ENCODE measurements at regions not wholly inside any gene's neighbourhood (a gene's known extent, or its start where the extent isn't known, plus 50 kb on each side); places are given as distances from the start of the nearest gene placed in this dataset.
"Not testable (repeated sequence)": the region's sequence is repeated elsewhere in the genome, so short reads cannot be mapped to it uniquely, and the experiment has no call there.

DNA sequence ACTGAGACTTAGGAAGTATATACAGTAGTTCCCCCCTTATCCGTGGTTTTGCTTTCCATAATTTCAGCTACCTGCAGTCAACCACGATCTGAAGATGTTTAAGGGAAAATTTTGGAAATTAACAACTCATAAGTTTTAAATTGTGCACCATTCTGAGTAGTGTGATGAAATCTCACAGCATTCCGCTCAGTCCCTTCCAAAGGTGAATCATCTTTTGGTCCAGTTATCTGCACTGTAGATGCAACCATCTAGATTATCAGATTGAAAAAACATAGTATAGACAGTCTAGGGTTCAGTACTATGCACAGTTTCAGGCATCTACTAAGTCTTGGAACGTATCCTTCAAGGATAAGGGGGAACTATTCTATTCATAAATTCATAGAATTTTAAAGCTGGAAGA, 109.0 kb downstream of the ANXA3 start:
- Histone ChIP-seq H3K4me1 (ENCODE audit: control insufficient read depth in 3 of 3, insufficient read depth in 2 of 3, low read depth in 1 of 3, low read length in 2 of 3) (peaks cover 0 to 36% (median 3%) of the 10 kb centered on the region in 3 donors), H3K27me3 (ENCODE audit: control insufficient read depth in 3 of 3, insufficient read depth in 3 of 3, low read length in 3 of 3) (no peaks in the 10 kb centered on the region), H3K36me3 (ENCODE audit: control insufficient read depth in 3 of 3, insufficient read depth in 2 of 3, low read depth in 1 of 3, low read length in 3 of 3) (no peaks in the 10 kb centered on the region), H3K27ac (ENCODE audit: low read depth in 1 of 3, low read length in 2 of 3) (no peak overlapping the region), H3K9me3 (ENCODE audit: control insufficient read depth in 2 of 2, insufficient read depth in 1 of 2, low read depth in 1 of 2, low read length in 1 of 2) (no peaks in the 10 kb centered on the region), H3K4me3 (ENCODE audit: low read depth in 1 of 3, low read length in 3 of 3) (no peak overlapping the region)
- 87 to 93% (median 92%) methylated on average over 4 of the region's 4 CpGs for WGBS, 3 donors
- DNase-seq (no peak), FAIRE-seq (no peak)

- DNase-seq = no peak
- 86 to 98% (median 94%) methylated on average over 3 of the region's 3 CpGs for WGBS, 3 donors
- Histone ChIP-seq H3K9me3 (ENCODE audit: control insufficient read depth in 2 of 2, insufficient read depth in 1 of 2, low read depth in 1 of 2, low read length in 1 of 2) (no peaks in the 10 kb centered on the region), H3K4me3 (ENCODE audit: low read depth in 1 of 3, low read length in 3 of 3) (no peak overlapping the region), H3K27ac (ENCODE audit: low read depth in 1 of 3, low read length in 2 of 3) (peak overlapping the region in 1 of 3 donors; percentile 66), H3K36me3 (ENCODE audit: control insufficient read depth in 3 of 3, insufficient read depth in 2 of 3, low read depth in 1 of 3, low read length in 3 of 3) (no peaks in the 10 kb centered on the region), H3K4me1 (ENCODE audit: control insufficient read depth in 3 of 3, insufficient read depth in 2 of 3, low read depth in 1 of 3, low read length in 2 of 3) (peaks cover 0 to 39% (median 3%) of the 10 kb centered on the region in 3 donors), H3K27me3 (ENCODE audit: control insufficient read depth in 3 of 3, insufficient read depth in 3 of 3, low read length in 3 of 3) (no peaks in the 10 kb centered on the region)
- FAIRE-seq = no peak
Observed at GRCh38 chr4:78661086-78661690, 109.6 kb downstream of the ANXA3 start.

- no peaks in the 10 kb centered on the region for H3K9me3 ChIP-seq (ENCODE audit: control insufficient read depth in 2 of 2, insufficient read depth in 1 of 2, low read depth in 1 of 2, low read length in 1 of 2)
- FAIRE-seq (no peak), DNase-seq (peak; percentile 29 to 73)
- 23 to 26% (median 24%) methylated on average over 3 of the region's 3 CpGs for WGBS, 3 donors
- H3K27ac ChIP-seq (ENCODE audit: low read depth in 1 of 3, low read length in 2 of 3) = peak overlapping the region in 2 of 3 donors; percentile 52 to 66
- H3K4me1 ChIP-seq (ENCODE audit: control insufficient read depth in 3 of 3, insufficient read depth in 2 of 3, low read depth in 1 of 3, low read length in 2 of 3) = peaks cover 0 to 39% (median 3%) of the 10 kb centered on the region in 3 donors
- no peak overlapping the region for H3K4me3 ChIP-seq (ENCODE audit: low read depth in 1 of 3, low read length in 3 of 3)
- H3K27me3 ChIP-seq (ENCODE audit: control insufficient read depth in 3 of 3, insufficient read depth in 3 of 3, low read length in 3 of 3) = no peaks in the 10 kb centered on the region
- H3K36me3 ChIP-seq (ENCODE audit: control insufficient read depth in 3 of 3, insufficient read depth in 2 of 3, low read depth in 1 of 3, low read length in 3 of 3) = no peaks in the 10 kb centered on the region
Observed at GRCh38 chr4:78661921-78662521, 110.5 kb downstream of the ANXA3 start.

DNA sequence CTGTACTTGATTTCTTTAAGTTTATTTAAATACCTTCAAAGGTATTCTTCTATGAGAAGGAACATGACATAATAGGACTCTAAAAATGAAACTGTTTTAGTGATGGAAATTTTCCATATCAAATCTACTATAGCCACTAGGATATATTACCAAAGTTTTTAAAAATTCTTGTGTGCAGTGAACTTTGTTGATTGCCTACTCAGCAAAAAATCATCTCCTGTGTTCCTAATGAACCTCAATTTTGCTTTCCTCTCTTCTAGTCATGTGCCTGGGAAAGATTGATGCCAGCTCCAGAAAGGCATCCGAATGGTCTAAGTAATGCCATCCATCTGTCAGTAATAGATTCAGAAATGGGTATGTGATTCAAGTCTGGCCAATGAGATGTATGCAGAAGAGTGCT, 111.1 kb downstream of the ANXA3 start:
- no peaks in the 10 kb centered on the region for H3K9me3 ChIP-seq (ENCODE audit: control insufficient read depth in 2 of 2, insufficient read depth in 1 of 2, low read depth in 1 of 2, low read length in 1 of 2)
- peaks cover 0 to 39% (median 3%) of the 10 kb centered on the region in 3 donors for H3K4me1 ChIP-seq (ENCODE audit: control insufficient read depth in 3 of 3, insufficient read depth in 2 of 3, low read depth in 1 of 3, low read length in 2 of 3)
- no peak overlapping the region for H3K4me3 ChIP-seq (ENCODE audit: low read depth in 1 of 3, low read length in 3 of 3)
- no peaks in the 10 kb centered on the region for H3K27me3 ChIP-seq (ENCODE audit: control insufficient read depth in 3 of 3, insufficient read depth in 3 of 3, low read length in 3 of 3)
- no peak for DNase-seq
- H3K27ac ChIP-seq (ENCODE audit: low read depth in 1 of 3, low read length in 2 of 3) = peak overlapping the region in 1 of 3 donors; percentile 66
- no peaks in the 10 kb centered on the region for H3K36me3 ChIP-seq (ENCODE audit: control insufficient read depth in 3 of 3, insufficient read depth in 2 of 3, low read depth in 1 of 3, low read length in 3 of 3)
- 88 to 100% (median 97%) methylated on average over 1 of the region's 1 CpG for WGBS, 3 donors
- no peak for FAIRE-seq

DNA sequence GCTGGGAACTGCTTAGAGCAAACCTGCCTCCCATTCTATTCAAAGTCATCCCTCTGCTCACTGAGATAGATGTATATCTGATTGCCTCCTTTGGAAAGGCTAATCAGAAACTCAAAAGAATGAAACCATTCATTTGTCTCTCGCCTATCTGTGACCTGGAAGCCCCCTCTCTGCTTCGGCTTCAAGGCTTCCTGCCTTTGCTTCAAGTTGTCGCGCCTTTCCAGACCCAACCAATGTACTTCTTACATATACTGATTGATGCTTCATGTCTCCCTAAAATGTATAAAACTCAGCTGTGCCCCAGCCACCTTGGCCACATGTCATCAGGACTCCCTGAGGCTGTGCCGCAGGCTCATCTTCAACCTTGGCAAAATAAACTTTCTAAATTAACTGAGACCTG, 111.9 kb upstream of the BMP2K start:
- H3K4me1 ChIP-seq (ENCODE audit: control insufficient read depth in 3 of 3, insufficient read depth in 2 of 3, low read depth in 1 of 3, low read length in 2 of 3) = peaks cover 0 to 39% (median 3%) of the 10 kb centered on the region in 3 donors
- not testable (repeated sequence) for FAIRE-seq; H3K27me3 ChIP-seq (ENCODE audit: control insufficient read depth in 3 of 3, insufficient read depth in 3 of 3, low read length in 3 of 3); H3K9me3 ChIP-seq (ENCODE audit: control insufficient read depth in 2 of 2, insufficient read depth in 1 of 2, low read depth in 1 of 2, low read length in 1 of 2); H3K4me3 ChIP-seq (ENCODE audit: low read depth in 1 of 3, low read length in 3 of 3); DNase-seq; H3K36me3 ChIP-seq (ENCODE audit: control insufficient read depth in 3 of 3, insufficient read depth in 2 of 3, low read depth in 1 of 3, low read length in 3 of 3); H3K27ac ChIP-seq (ENCODE audit: low read depth in 1 of 3, low read length in 2 of 3)
- WGBS, 3 donors = 92 to 94% (median 92%) methylated on average over 5 of the region's 5 CpGs

DNA sequence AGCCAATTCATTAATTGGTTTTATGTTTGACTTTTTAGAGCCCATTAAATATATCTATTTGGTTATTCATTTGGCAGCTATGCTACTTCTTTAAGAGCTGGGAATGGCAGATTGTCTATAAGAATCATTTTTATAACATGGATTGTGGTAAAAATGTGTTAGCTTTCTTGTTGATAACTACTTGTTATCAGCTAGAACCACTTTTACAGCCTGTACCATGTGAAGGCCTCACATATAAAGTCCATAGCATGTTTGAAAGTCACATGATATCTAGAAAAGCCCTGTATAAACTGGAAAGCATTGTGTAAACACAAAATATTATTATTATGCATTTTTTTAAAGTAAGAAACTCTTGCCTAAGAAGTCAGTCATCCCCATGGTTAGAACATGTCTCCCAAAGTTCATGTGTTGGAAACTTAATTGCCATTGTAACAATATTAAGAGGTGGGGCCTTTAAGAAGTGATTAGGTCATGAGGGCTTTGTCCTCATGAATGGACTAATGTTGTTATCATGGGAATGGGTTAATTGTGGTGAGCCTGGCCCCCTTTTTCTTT, 110.9 kb upstream of the BMP2K start:
- peak in 1 of 2 donors; percentile 69 for DNase-seq
- no peaks in the 10 kb centered on the region for H3K27me3 ChIP-seq (ENCODE audit: control insufficient read depth in 3 of 3, insufficient read depth in 3 of 3, low read length in 3 of 3)
- peaks cover 0 to 39% (median 3%) of the 10 kb centered on the region in 3 donors for H3K4me1 ChIP-seq (ENCODE audit: control insufficient read depth in 3 of 3, insufficient read depth in 2 of 3, low read depth in 1 of 3, low read length in 2 of 3)
- no peak for FAIRE-seq
- peak overlapping the region in 1 of 3 donors; percentile 75 for H3K27ac ChIP-seq (ENCODE audit: low read depth in 1 of 3, low read length in 2 of 3)
- H3K9me3 ChIP-seq (ENCODE audit: control insufficient read depth in 2 of 2, insufficient read depth in 1 of 2, low read depth in 1 of 2, low read length in 1 of 2) = no peaks in the 10 kb centered on the region
- H3K36me3 ChIP-seq (ENCODE audit: control insufficient read depth in 3 of 3, insufficient read depth in 2 of 3, low read depth in 1 of 3, low read length in 3 of 3) = no peaks in the 10 kb centered on the region
- H3K4me3 ChIP-seq (ENCODE audit: low read depth in 1 of 3, low read length in 3 of 3) = no peak overlapping the region

DNA sequence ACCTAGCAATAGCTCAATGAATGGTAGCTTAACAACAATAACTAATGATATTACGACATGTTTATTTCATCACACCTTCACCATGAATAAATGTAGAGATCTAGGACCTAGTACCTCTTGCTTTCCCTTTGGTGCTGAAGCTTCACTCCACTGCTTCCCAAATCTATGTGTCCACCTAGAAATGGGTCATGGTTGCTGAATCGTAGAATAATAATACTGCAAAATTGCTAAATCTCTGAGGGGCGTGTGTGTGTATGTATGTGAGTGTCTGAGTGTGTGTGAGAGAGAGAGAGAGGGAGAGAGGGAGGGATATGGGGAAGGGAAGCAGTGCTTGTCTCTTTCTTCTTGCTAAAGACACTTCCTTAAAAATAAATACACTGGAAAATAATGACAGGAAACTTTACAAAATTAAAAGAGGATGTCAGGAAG, 109.3 kb upstream of the BMP2K start:
- H3K27ac ChIP-seq (ENCODE audit: low read depth in 1 of 3, low read length in 2 of 3) = peak overlapping the region in 1 of 3 donors; percentile 10
- no peaks in the 10 kb centered on the region for H3K27me3 ChIP-seq (ENCODE audit: control insufficient read depth in 3 of 3, insufficient read depth in 3 of 3, low read length in 3 of 3)
- H3K9me3 ChIP-seq (ENCODE audit: control insufficient read depth in 2 of 2, insufficient read depth in 1 of 2, low read depth in 1 of 2, low read length in 1 of 2) = no peaks in the 10 kb centered on the region
- H3K4me1 ChIP-seq (ENCODE audit: control insufficient read depth in 3 of 3, insufficient read depth in 2 of 3, low read depth in 1 of 3, low read length in 2 of 3) = peaks cover 0 to 40% (median 3%) of the 10 kb centered on the region in 3 donors
- H3K4me3 ChIP-seq (ENCODE audit: low read depth in 1 of 3, low read length in 3 of 3) = no peak overlapping the region
- FAIRE-seq = no peak
- peak in 1 of 2 donors; percentile 29 for DNase-seq
- 74 to 87% (median 80%) methylated on average over 3 of the region's 3 CpGs for WGBS, 3 donors
- H3K36me3 ChIP-seq (ENCODE audit: control insufficient read depth in 3 of 3, insufficient read depth in 2 of 3, low read depth in 1 of 3, low read length in 3 of 3) = no peaks in the 10 kb centered on the region

DNA sequence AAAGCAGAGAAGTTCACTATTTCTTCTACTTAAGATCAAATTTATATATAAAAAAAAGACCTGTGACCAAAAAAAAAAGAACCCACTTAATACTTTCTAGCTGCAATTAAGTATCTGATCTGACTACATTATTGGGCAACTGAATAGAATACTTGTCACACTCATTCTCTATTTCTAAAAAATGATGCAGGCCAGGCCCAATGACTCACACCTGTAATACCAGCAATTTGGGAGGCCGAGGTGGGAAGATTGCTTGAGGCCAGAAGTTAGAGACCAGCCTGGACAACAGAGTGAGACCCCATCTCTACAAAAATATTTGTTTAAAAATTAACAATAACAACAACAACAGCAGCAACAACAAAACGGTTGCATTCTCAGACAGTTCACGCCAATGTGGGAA, 108.8 kb upstream of the BMP2K start:
- 72 to 92% (median 79%) methylated on average over 3 of the region's 3 CpGs for WGBS, 3 donors

More for the DNA sequence above, 108.8 kb upstream of the BMP2K start:
- Histone ChIP-seq H3K4me1 (ENCODE audit: control insufficient read depth in 3 of 3, insufficient read depth in 2 of 3, low read depth in 1 of 3, low read length in 2 of 3) (peaks cover 0 to 39% (median 0%) of the 10 kb centered on the region in 3 donors), H3K36me3 (ENCODE audit: control insufficient read depth in 3 of 3, insufficient read depth in 2 of 3, low read depth in 1 of 3, low read length in 3 of 3) (no peaks in the 10 kb centered on the region), H3K4me3 (ENCODE audit: low read depth in 1 of 3, low read length in 3 of 3) (no peak overlapping the region), H3K27ac (ENCODE audit: low read depth in 1 of 3, low read length in 2 of 3) (no peak overlapping the region), H3K9me3 (ENCODE audit: control insufficient read depth in 2 of 2, insufficient read depth in 1 of 2, low read depth in 1 of 2, low read length in 1 of 2) (no peaks in the 10 kb centered on the region), H3K27me3 (ENCODE audit: control insufficient read depth in 3 of 3, insufficient read depth in 3 of 3, low read length in 3 of 3) (no peaks in the 10 kb centered on the region)
- FAIRE-seq (no peak), DNase-seq (no peak)
